ENCODE measurements at regions not wholly inside any gene's neighbourhood (a gene's known extent, or its start where the extent isn't known, plus 50 kb on each side); places are given as distances from the start of the nearest gene placed in this dataset.

GRCh38 chr15:93835344-93835743 lies 396.0 kb upstream of the MCTP2 start:
- Histone ChIP-seq H3K27ac (no peak overlapping the region), H3K4me1 (no peaks in the 10 kb centered on the region), H3K27me3 (no peaks in the 10 kb centered on the region), H3K4me3 (no peak overlapping the region), H3K9ac (ENCODE audit: low read depth in 2 of 2, low read length in 2 of 2) (no peak overlapping the region), H3K9me3 (no peaks in the 10 kb centered on the region), H3K36me3 (no peaks in the 10 kb centered on the region)
- no peak for DNase-seq
- no peak for TF ChIP-seq CTCF (IDR thresholded peaks at IDR 0.05)
- intact Hi-C loops (cut with DNase I), result no loop called here

- TF ChIP-seq CTCF (IDR thresholded peaks at IDR 0.05), result no peak
- Histone ChIP-seq H3K4me3 (no peak overlapping the region), H3K36me3 (no peaks in the 10 kb centered on the region), H3K4me1 (no peaks in the 10 kb centered on the region), H3K9ac (ENCODE audit: low read depth in 2 of 2, low read length in 2 of 2) (no peak overlapping the region), H3K27me3 (no peaks in the 10 kb centered on the region), H3K9me3 (no peaks in the 10 kb centered on the region), H3K27ac (no peak overlapping the region)
- DNase-seq, result no peak
- intact Hi-C loops (cut with DNase I), result no loop called here
Observed at GRCh38 chr15:93831641-93832040, 399.7 kb upstream of the MCTP2 start.

- TF ChIP-seq CTCF (IDR thresholded peaks at IDR 0.05), result no peak
- no peak overlapping the region for H3K4me3 ChIP-seq
- H3K36me3 ChIP-seq, result no peaks in the 10 kb centered on the region
- H3K4me1 ChIP-seq, result no peaks in the 10 kb centered on the region
- intact Hi-C loops (cut with DNase I), result no loop called here
- no peaks in the 10 kb centered on the region for H3K27me3 ChIP-seq
- H3K9ac ChIP-seq (ENCODE audit: low read depth in 2 of 2, low read length in 2 of 2), result no peak overlapping the region
- H3K9me3 ChIP-seq, result no peaks in the 10 kb centered on the region
- no peak for DNase-seq
- H3K27ac ChIP-seq, result no peak overlapping the region
Observed at GRCh38 chr15:93830221-93831080, 400.9 kb upstream of the MCTP2 start.

GRCh38 chr15:93829115-93829870 lies 402.1 kb upstream of the MCTP2 start:
- H3K36me3 ChIP-seq, result no peaks in the 10 kb centered on the region
- no peak overlapping the region for H3K4me3 ChIP-seq
- no peaks in the 10 kb centered on the region for H3K9me3 ChIP-seq
- no peaks in the 10 kb centered on the region for H3K27me3 ChIP-seq
- DNase-seq, result no peak
- H3K4me1 ChIP-seq, result no peaks in the 10 kb centered on the region
- no peak for TF ChIP-seq CTCF (IDR thresholded peaks at IDR 0.05)
- no peak overlapping the region for H3K27ac ChIP-seq
- no peak overlapping the region for H3K9ac ChIP-seq (ENCODE audit: low read depth in 2 of 2, low read length in 2 of 2)
- intact Hi-C loops (cut with DNase I), result no loop called here

GRCh38 chr15:93826790-93827189 lies 404.6 kb upstream of the MCTP2 start:
- intact Hi-C loops (cut with DNase I), result no loop called here
- no peak for DNase-seq
- H3K9me3 ChIP-seq, result no peaks in the 10 kb centered on the region
- H3K4me1 ChIP-seq, result no peaks in the 10 kb centered on the region
- H3K27ac ChIP-seq, result no peak overlapping the region
- H3K9ac ChIP-seq (ENCODE audit: low read depth in 2 of 2, low read length in 2 of 2), result no peak overlapping the region
- H3K4me3 ChIP-seq, result no peak overlapping the region
- no peaks in the 10 kb centered on the region for H3K27me3 ChIP-seq
- no peaks in the 10 kb centered on the region for H3K36me3 ChIP-seq
- TF ChIP-seq CTCF (IDR thresholded peaks at IDR 0.05), result no peak
